Endothelial cell of umbilical vein (primary cell): ENCODE measurements at regions not wholly inside any gene's neighbourhood (a gene's known extent, or its start where the extent isn't known, plus 50 kb on each side); places are given as distances from the start of the nearest gene placed in this dataset.

Experiments
- BruUV-seq: library from RNA; stranded (reverse); fragments of 400-500 nt; replicated peaks from 2 replicates; lab custom pipeline; 2021; lab: Mats Ljungman, UMichigan
- CTCF ChIA-PET: fragments of 300-600, 350-600 bp; sonication (Branson Sonifier 250); formaldehyde crosslinking; loops from one replicate; lab custom pipeline; 2021; ENCODE audit warnings: antibody characterized with exemption, inconsistent platforms; lab: Charles Lee
- POLR2A ChIA-PET: fragments of 300-600, 350-600 bp; sonication (Branson Sonifier 250); formaldehyde crosslinking; loops from one replicate; lab custom pipeline; 2021; ENCODE audit warnings: antibody characterized with exemption, inconsistent platforms; lab: Charles Lee
- DNase-seq: peaks from one replicate; pipeline ENCODE4 v3.0.0-alpha.2; 2011; ENCODE audit warnings: low read depth, low spot score
- FAIRE-seq: peaks from 2 replicates; lab custom pipeline; 2011; peaks lifted over from hg19 to GRCh38; lab: Jason Lieb, UNC
- H2AFZ ChIP-seq: 2 replicates; pipeline ENCODE4 v1.6.0; 2012; ENCODE audit warnings: low read depth, low read length, control low read depth, inconsistent platforms
- H3K27ac ChIP-seq: 2 replicates; pipeline ENCODE4 v1.5.1; 2011; ENCODE audit warnings: low read depth, mild to moderate bottlenecking, control low read depth, low read length, moderate library complexity; ENCODE audit not compliant: insufficient read depth
- H3K27me3 ChIP-seq, 2 experiments: 2 replicates each; pipeline versions ENCODE4 v1.6.0 to v1.6.1; 2011; ENCODE audit warnings: low read length in 2 of 2, mixed read lengths in 1 of 2; ENCODE audit not compliant: control insufficient read depth in 2 of 2, insufficient read depth in 2 of 2
- H3K36me3 ChIP-seq, 2 experiments: 2 replicates in 1 of 2; 3 replicates in 1 of 2; pipeline ENCODE4 v1.5.1; 2011; ENCODE audit warnings: low read length in 2 of 2, mild to moderate bottlenecking in 1 of 2, moderate library complexity in 1 of 2; ENCODE audit not compliant: control insufficient read depth in 2 of 2, insufficient read depth in 2 of 2; ENCODE audit errors: extremely low read depth in 1 of 2
- H3K4me1 ChIP-seq: 3 replicates; pipeline ENCODE4 v1.5.1; 2011; ENCODE audit warnings: mild to moderate bottlenecking, low read length; ENCODE audit not compliant: control insufficient read depth, insufficient read depth; ENCODE audit errors: extremely low read depth
- H3K4me2 ChIP-seq: 2 replicates; pipeline ENCODE4 v1.6.1; 2011; ENCODE audit warnings: low read length, control low read depth, mixed read lengths; ENCODE audit not compliant: insufficient read depth
- H3K4me3 ChIP-seq, 3 experiments: fragments of 200-600 bp in 1 of 3; sonication (generic), shearing (Covaris generic) in 1 of 3; replicated peaks in 1 of 3; 2 replicates each; pipeline ENCODE4 v1.5.1; 2011 to 2016; ENCODE audit warnings: control low read depth in 3 of 3, low read length in 3 of 3, mild to moderate bottlenecking in 2 of 3, inconsistent platforms in 1 of 3, low read depth in 1 of 3, moderate library complexity in 1 of 3; ENCODE audit not compliant: insufficient read depth in 1 of 3
- H3K79me2 ChIP-seq: 2 replicates; pipeline ENCODE4 v1.6.0; 2012; ENCODE audit warnings: low read length, inconsistent platforms; ENCODE audit not compliant: control insufficient read depth, insufficient read depth
- H3K9ac ChIP-seq: replicated peaks from 2 replicates; pipeline ENCODE3; 2011; ENCODE audit warnings: low read length, control low read depth; ENCODE audit not compliant: insufficient read depth; ENCODE audit errors: extremely low read depth
- H3K9me1 ChIP-seq: replicated peaks from 3 replicates; pipeline ENCODE4 v1.6.0; 2011; ENCODE audit warnings: mild to moderate bottlenecking, low read length; ENCODE audit not compliant: control insufficient read depth, insufficient read depth; ENCODE audit errors: extremely low read depth
- H3K9me3 ChIP-seq: replicated peaks from 2 replicates; pipeline ENCODE4 v1.5.1; 2012; ENCODE audit warnings: low read length, inconsistent platforms; ENCODE audit not compliant: control insufficient read depth, insufficient read depth
- H4K20me1 ChIP-seq: replicated peaks from 2 replicates; pipeline ENCODE3; 2011; ENCODE audit warnings: mild to moderate bottlenecking, low read length; ENCODE audit not compliant: control insufficient read depth, insufficient read depth; ENCODE audit errors: extremely low read depth
- CTCF ChIP-seq, 2 donors: IDR thresholded peaks; 1 replicate in 1 of 2; 2 replicates in 1 of 2; pipeline ENCODE4 v1.5.1; 2011; ENCODE audit warnings: low read length in 2 of 2, mild to moderate bottlenecking in 2 of 2, moderate library complexity in 2 of 2, control low read depth in 1 of 2, inconsistent platforms in 1 of 2, low read depth in 1 of 2; ENCODE audit not compliant: insufficient read depth in 1 of 2; ENCODE audit errors: extremely low read depth in 1 of 2
- EZH2 ChIP-seq: IDR thresholded peaks from 2 replicates; pipeline ENCODE4 v1.6.1; 2012; ENCODE audit warnings: borderline replicate concordance, low read depth, mild to moderate bottlenecking, moderate library complexity, low read length, inconsistent platforms; ENCODE audit not compliant: severe bottlenecking
- FOS ChIP-seq: IDR thresholded peaks from 2 replicates; pipeline ENCODE4 v1.6.1; 2011; ENCODE audit warnings: mild to moderate bottlenecking, low read length, moderate library complexity, borderline replicate concordance; ENCODE audit not compliant: insufficient read depth
- GATA2 ChIP-seq: IDR thresholded peaks from 2 replicates; pipeline ENCODE4 v1.7.0; 2011; ENCODE audit warnings: low read depth, mild to moderate bottlenecking, moderate library complexity, mixed read lengths, low read length; ENCODE audit not compliant: insufficient read length, insufficient read depth
- JUN ChIP-seq: IDR thresholded peaks from 2 replicates; pipeline ENCODE4 v1.6.1; 2011; ENCODE audit warnings: borderline replicate concordance, low read depth; ENCODE audit not compliant: insufficient read length, insufficient read depth
- MYC ChIP-seq: IDR thresholded peaks from one replicate; pipeline ENCODE4 v1.6.1; 2011; ENCODE audit warnings: mild to moderate bottlenecking, low read depth, low read length
- POLR2A ChIP-seq: IDR thresholded peaks from 2 replicates; pipeline ENCODE4 v1.6.1; 2012; ENCODE audit warnings: low read depth, mild to moderate bottlenecking, control low read depth, low read length
- POLR2AphosphoS5 ChIP-seq: IDR thresholded peaks from 2 replicates; pipeline ENCODE4 v1.6.1; 2012; ENCODE audit warnings: low read depth, mild to moderate bottlenecking, control low read depth, low read length, moderate library complexity; ENCODE audit not compliant: insufficient read depth
- dilution Hi-C: fragments of 300-500 bp; cut with MboI; formaldehyde crosslinking; loops from one replicate; pipeline ENCODE4 v1.15.0; 2019; ENCODE audit warnings: low sequenced_read_pairs; ENCODE audit not compliant: extremely low pct_ligation_motif_present
- intact Hi-C: fragments of 100-400 bp; cut with micrococcal nuclease; formaldehyde crosslinking; loops from one replicate; pipeline ENCODE4 v1.10.0; 2022
- TF ChIP-seq, protein P1 (sequence below): IDR thresholded peaks from 2 replicates; pipeline ENCODE4 v1.6.1; 2011; ENCODE audit not compliant: insufficient read depth, insufficient read length

DNA sequence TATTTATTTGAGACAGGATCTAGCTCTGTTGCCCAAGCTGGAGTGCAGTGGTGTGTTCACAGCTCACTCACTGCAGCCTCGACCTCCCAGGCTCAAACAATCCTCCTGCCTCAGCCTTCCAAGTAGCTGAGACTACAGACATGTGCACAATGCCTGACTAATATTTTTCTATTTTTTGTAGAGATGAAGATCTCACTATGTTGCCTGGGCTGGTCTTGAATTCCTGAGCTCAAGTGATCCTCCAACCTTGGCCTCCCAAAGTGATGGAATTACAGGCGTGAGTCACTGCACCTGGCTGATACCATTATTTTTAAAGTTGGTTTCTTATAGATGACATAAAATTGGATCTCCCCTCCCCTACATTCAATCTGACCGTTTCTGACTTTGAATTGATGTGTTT lies 139.5 kb upstream of the RGMA start:
- Histone ChIP-seq H2AFZ (no peak overlapping the region), H3K79me2 (no peaks in the 10 kb centered on the region), H3K4me1 (no peaks in the 10 kb centered on the region), H3K4me2 (no peak overlapping the region), H3K9ac (no peak overlapping the region), H3K9me1 (no peaks in the 10 kb centered on the region), H3K4me3 (no peak overlapping the region), H4K20me1 (no peaks in the 10 kb centered on the region), H3K36me3 (no peaks in the 10 kb centered on the region), H3K27me3 (no peaks in the 10 kb centered on the region), H3K27ac (no peak overlapping the region), H3K9me3 (peaks cover 2% of the 10 kb centered on the region)
- TF ChIP-seq, protein P1, sequence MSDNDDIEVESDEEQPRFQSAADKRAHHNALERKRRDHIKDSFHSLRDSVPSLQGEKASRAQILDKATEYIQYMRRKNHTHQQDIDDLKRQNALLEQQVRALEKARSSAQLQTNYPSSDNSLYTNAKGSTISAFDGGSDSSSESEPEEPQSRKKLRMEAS: no peak
- TF ChIP-seq POLR2A: no peak
- TF ChIP-seq JUN: no peak
- no peak for TF ChIP-seq MYC
- TF ChIP-seq POLR2AphosphoS5: no peak
- no peak for TF ChIP-seq GATA2
- no peak for TF ChIP-seq EZH2
- no peak for TF ChIP-seq FOS
- no peak for TF ChIP-seq CTCF (IDR thresholded peaks at IDR 0.05; ENCODE audit: extremely low read depth in 1 of 2, insufficient read depth in 1 of 2, low read depth in 1 of 2, low read length in 2 of 2)
- POLR2A ChIA-PET: no interaction called here
- DNase-seq (no peak), FAIRE-seq (no peak)
- CTCF ChIA-PET: no interaction called here
- intact Hi-C loops (no loop called here), dilution Hi-C loops (no loop called here)
- BruUV-seq: no TSS peak
